Neural cell (in vitro differentiated cells): ENCODE measurements at regions not wholly inside any gene's neighbourhood (a gene's known extent, or its start where the extent isn't known, plus 50 kb on each side); places are given as distances from the start of the nearest gene placed in this dataset.
"Not testable (repeated sequence)": the region's sequence is repeated elsewhere in the genome, so short reads cannot be mapped to it uniquely, and the experiment has no call there.

ENCODE experiments used
- H2AFZ ChIP-seq: fragments of 200-600, 300-800 bp; sonication (generic), shearing (Covaris generic); 2 replicates; pipeline ENCODE4 v1.6.0; 2014; ENCODE audit warnings: low read depth, mild to moderate bottlenecking, antibody characterized with exemption, low read length, moderate library complexity
- H3F3A ChIP-seq: fragments of 200-600 bp; shearing (Covaris generic); 2 replicates; pipeline ENCODE4 v1.6.1; 2016; ENCODE audit warnings: mild to moderate bottlenecking, moderate library complexity, mixed read lengths, antibody characterized with exemption, low read length; ENCODE audit not compliant: insufficient read depth, poor library complexity, severe bottlenecking
- H3K27ac ChIP-seq: fragments of 200-600, 300-800 bp; sonication (generic), shearing (Covaris generic); 2 replicates; pipeline ENCODE4 v1.5.1; 2014; ENCODE audit warnings: mild to moderate bottlenecking, low read length, moderate library complexity
- H3K27me3 ChIP-seq: fragments of 300-800, 200-600 bp; sonication (generic), shearing (Covaris generic); 2 replicates; pipeline ENCODE4 v1.6.0; 2014; ENCODE audit warnings: mild to moderate bottlenecking, low read depth, low read length, moderate library complexity; ENCODE audit not compliant: insufficient read depth
- H3K36me3 ChIP-seq: fragments of 300-800, 200-600 bp; sonication (generic), shearing (Covaris generic); 2 replicates; pipeline ENCODE4 v1.5.1; 2014; ENCODE audit warnings: mild to moderate bottlenecking, antibody characterized with exemption, low read length, moderate library complexity; ENCODE audit not compliant: insufficient read depth
- H3K4me2 ChIP-seq: fragments of 300-800, 200-600 bp; sonication (generic), shearing (Covaris generic); 2 replicates; pipeline ENCODE4 v1.6.0; 2014; ENCODE audit warnings: mild to moderate bottlenecking, low read length
- H3K4me3 ChIP-seq: fragments of 300-800, 200-600 bp; sonication (generic), shearing (Covaris generic); 2 replicates; pipeline ENCODE4 v1.5.1; 2014; ENCODE audit warnings: mild to moderate bottlenecking, low read length, moderate library complexity
- H3K79me2 ChIP-seq: fragments of 200-600 bp; shearing (Covaris generic); replicated peaks from 2 replicates; pipeline ENCODE4 v1.6.0; 2014; ENCODE audit warnings: mild to moderate bottlenecking, low read length, moderate library complexity; ENCODE audit not compliant: insufficient read depth
- H3K9ac ChIP-seq: fragments of 300-800, 200-600 bp; sonication (generic), shearing (Covaris generic); 2 replicates; pipeline ENCODE4 v1.6.1; 2016; ENCODE audit warnings: mild to moderate bottlenecking, low read length, mixed read lengths
- H3K9me2 ChIP-seq: fragments of 200-600 bp; shearing (Covaris generic); 2 replicates; pipeline ENCODE4 v1.6.1; 2016; ENCODE audit warnings: mild to moderate bottlenecking, low read length, mixed read lengths; ENCODE audit not compliant: insufficient read depth
- H3K9me3 ChIP-seq: fragments of 200-600, 300-800 bp; sonication (generic), shearing (Covaris generic); 2 replicates; pipeline ENCODE4 v1.6.1; 2016; ENCODE audit warnings: mild to moderate bottlenecking, mixed run types, low read length, moderate library complexity, mixed read lengths
- H4K20me1 ChIP-seq: fragments of 200-600 bp; shearing (Covaris generic); 2 replicates; pipeline ENCODE4 v1.6.1; 2016; ENCODE audit warnings: mild to moderate bottlenecking, mixed run types; ENCODE audit not compliant: insufficient read depth
- MXI1 ChIP-seq: fragments of 450-650 bp; conservative IDR thresholded peaks from 2 replicates; pipeline ENCODE4 v1.6.1; 2014; ENCODE audit warnings: antibody characterized with exemption, mild to moderate bottlenecking; ENCODE audit not compliant: poor library complexity, severe bottlenecking
- POLR2AphosphoS5 ChIP-seq: IDR thresholded peaks from 2 replicates; pipeline ENCODE4 v1.6.1; 2012
- TF ChIP-seq, protein P1 (sequence below): IDR thresholded peaks from 2 replicates; pipeline ENCODE4 v1.6.1; 2012; ENCODE audit warnings: borderline replicate concordance

DNA sequence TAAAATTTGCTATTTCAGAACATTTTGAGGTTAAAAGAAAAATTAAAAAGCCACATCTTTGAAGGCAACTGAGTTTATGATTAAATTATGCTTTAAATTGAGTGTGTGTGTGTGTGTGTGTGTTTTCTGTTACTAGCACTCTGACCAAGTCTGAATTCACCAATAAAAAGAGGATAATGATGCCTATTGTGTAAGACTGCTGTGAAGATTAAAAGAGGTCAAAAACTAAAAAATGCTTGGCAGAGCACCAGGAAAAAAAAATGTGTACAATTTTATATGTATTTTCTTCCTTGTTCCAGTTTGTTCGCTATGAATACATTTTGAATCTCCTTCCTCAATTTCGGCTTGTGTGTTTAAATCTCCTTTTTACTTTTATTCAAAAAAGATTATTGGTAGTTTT is 316.6 kb upstream of the MAGI2 start:
- Histone ChIP-seq H3F3A (no peaks in the 10 kb centered on the region), H3K4me2 (no peak overlapping the region), H3K36me3 (no peaks in the 10 kb centered on the region), H3K9me2 (no peaks in the 10 kb centered on the region), H4K20me1 (no peaks in the 10 kb centered on the region), H3K9me3 (no peaks in the 10 kb centered on the region), H3K27me3 (no peaks in the 10 kb centered on the region), H3K79me2 (no peaks in the 10 kb centered on the region), H2AFZ (no peak overlapping the region), H3K27ac (no peak overlapping the region), H3K4me3 (no peak overlapping the region), H3K9ac (no peak overlapping the region)
- TF ChIP-seq, protein P1, sequence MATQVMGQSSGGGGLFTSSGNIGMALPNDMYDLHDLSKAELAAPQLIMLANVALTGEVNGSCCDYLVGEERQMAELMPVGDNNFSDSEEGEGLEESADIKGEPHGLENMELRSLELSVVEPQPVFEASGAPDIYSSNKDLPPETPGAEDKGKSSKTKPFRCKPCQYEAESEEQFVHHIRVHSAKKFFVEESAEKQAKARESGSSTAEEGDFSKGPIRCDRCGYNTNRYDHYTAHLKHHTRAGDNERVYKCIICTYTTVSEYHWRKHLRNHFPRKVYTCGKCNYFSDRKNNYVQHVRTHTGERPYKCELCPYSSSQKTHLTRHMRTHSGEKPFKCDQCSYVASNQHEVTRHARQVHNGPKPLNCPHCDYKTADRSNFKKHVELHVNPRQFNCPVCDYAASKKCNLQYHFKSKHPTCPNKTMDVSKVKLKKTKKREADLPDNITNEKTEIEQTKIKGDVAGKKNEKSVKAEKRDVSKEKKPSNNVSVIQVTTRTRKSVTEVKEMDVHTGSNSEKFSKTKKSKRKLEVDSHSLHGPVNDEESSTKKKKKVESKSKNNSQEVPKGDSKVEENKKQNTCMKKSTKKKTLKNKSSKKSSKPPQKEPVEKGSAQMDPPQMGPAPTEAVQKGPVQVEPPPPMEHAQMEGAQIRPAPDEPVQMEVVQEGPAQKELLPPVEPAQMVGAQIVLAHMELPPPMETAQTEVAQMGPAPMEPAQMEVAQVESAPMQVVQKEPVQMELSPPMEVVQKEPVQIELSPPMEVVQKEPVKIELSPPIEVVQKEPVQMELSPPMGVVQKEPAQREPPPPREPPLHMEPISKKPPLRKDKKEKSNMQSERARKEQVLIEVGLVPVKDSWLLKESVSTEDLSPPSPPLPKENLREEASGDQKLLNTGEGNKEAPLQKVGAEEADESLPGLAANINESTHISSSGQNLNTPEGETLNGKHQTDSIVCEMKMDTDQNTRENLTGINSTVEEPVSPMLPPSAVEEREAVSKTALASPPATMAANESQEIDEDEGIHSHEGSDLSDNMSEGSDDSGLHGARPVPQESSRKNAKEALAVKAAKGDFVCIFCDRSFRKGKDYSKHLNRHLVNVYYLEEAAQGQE, result no peak

DNA sequence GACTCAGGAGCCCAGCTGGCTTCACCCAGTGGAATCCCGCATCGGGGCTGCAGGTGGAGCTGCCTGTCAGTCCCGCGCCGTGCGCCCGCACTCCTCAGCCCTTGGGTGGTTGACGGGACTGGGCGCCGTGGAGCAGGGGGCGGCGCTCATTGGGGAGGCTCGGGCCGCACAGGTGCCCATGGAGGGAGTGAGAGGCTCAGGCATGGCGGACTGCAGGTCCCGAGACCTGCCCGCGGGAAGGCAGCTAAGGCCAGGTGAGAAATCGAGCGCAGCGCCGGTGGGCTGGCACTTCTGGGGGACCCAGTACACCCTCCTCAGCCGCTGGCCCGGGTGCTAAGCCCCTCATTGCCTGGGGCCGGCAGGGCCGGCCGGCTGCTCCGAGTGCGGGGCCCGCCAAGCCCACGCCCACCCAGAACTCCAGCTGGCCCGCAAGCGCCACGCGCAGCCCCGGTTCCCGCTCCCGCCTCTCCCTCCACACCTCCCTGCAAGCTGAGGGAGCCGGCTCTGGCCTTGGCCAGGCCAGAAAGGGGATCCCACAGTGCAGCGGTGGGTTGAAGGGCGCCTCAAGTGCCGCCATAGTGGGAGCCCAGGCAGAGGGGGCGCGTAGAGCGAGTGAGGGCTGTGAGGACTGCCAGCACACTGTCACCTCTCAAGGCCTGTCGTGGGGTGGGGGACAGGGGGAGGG is 314.6 kb upstream of the MAGI2 start:
- H3F3A ChIP-seq, H3K79me2 ChIP-seq, H3K27ac ChIP-seq, H2AFZ ChIP-seq, H3K27me3 ChIP-seq, H3K36me3 ChIP-seq, H3K4me2 ChIP-seq, H3K9ac ChIP-seq, H3K9me2 ChIP-seq, H3K4me3 ChIP-seq, H4K20me1 ChIP-seq, H3K9me3 ChIP-seq: not testable (repeated sequence)

DNA sequence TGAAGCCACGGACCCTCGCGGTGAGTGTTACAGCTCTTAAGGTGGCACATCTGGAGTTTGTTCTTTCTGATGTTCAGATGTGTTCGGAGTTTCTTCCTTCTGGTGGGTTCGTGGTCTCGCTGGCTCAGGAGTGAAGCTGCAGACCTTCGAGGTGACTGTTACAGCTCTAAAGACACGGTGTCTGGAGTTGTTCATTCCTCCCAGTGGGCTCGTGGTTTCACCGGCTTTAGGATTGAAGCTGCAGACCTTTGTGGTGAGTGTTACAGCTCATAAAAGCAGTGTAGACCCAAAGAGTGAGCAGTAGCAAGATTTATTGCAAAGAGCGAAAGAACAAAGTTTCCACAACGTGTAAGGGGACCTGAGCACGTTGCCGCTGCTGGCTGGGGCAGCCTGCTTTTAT is 313.7 kb upstream of the MAGI2 start:
- not testable (repeated sequence) for H3K4me2 ChIP-seq

DNA sequence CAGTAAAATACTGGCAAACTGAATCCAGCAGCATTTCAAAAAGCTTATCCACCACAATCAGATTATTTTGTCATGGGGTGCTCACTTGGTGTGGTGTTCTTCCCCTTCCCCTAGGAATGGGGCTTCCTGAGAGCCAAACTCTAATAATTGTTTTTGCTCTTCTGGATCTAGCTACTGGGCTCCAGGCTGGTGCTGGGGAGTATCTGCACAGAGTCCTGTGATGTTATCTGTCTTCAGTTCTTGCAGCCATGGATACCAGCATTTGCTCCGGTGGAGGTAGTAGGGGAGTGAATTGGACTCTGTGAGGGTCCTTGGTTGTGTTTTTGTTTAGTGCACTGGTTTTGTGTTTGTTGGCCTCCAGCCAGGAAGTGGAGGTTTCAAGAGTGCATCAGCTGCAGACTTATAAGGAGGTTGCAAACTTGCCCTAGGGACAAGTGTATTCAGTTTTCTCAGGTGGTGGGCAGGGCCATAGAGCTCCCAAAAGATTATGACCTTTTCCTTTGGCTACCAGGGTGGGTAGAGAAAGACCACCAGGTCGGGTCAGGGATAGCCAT is 308.5 kb upstream of the MAGI2 start:
- Histone ChIP-seq H4K20me1 (no peaks in the 10 kb centered on the region), H3K9ac (no peak overlapping the region), H3F3A (no peaks in the 10 kb centered on the region), H3K9me3 (no peaks in the 10 kb centered on the region), H3K27ac (no peak overlapping the region), H2AFZ (no peak overlapping the region), H3K4me2 (no peak overlapping the region), H3K9me2 (no peaks in the 10 kb centered on the region), H3K79me2 (no peaks in the 10 kb centered on the region), H3K36me3 (no peaks in the 10 kb centered on the region), H3K27me3 (no peaks in the 10 kb centered on the region), H3K4me3 (no peak overlapping the region)
- TF ChIP-seq POLR2AphosphoS5 (no peak), MXI1 (no peak)
- TF ChIP-seq, protein P1, result no peak

More for the DNA sequence above, 313.7 kb upstream of the MAGI2 start:
- H3K27ac ChIP-seq, H4K20me1 ChIP-seq, H3F3A ChIP-seq, H3K4me3 ChIP-seq, H3K9me2 ChIP-seq, H3K79me2 ChIP-seq, H3K36me3 ChIP-seq, H3K27me3 ChIP-seq, H2AFZ ChIP-seq, H3K9ac ChIP-seq, H3K9me3 ChIP-seq: not testable (repeated sequence)

DNA sequence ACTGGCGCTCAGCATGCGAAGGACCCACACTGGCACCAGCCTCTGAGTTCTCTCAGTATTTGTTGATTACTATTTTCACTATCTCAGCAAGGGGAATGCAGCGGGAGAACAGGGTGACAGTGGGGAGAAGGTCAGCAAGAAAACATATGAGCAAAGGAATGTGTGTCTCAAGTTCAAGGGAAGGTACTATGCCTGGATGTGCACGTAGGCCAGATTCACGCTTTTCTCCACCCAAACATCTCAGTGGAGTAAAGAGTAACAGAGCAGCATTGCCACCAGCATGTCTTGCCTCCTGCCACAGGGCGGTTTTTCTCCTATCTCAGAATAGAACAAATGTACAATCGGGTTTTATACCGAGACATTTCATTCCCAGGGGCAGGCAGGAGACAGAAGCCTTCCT is 297.5 kb upstream of the MAGI2 start:
- H3K9me3 ChIP-seq, H3K9ac ChIP-seq, H3K79me2 ChIP-seq, H3K36me3 ChIP-seq, H3F3A ChIP-seq, H4K20me1 ChIP-seq, H3K9me2 ChIP-seq, H3K27ac ChIP-seq, H3K4me2 ChIP-seq, H3K4me3 ChIP-seq, H3K27me3 ChIP-seq, H2AFZ ChIP-seq: not testable (repeated sequence)
